GM23338 (cell line): ENCODE measurements at regions not wholly inside any gene's neighbourhood (a gene's known extent, or its start where the extent isn't known, plus 50 kb on each side); places are given as distances from the start of the nearest gene placed in this dataset.

ENCODE experiments used
- ATAC-seq: fragments of 200-7000 bp; cut with Tn5 transposase; 3 replicates; pipeline ENCODE4 v1.9.1; 2020
- DNase-seq: peaks from one replicate; pipeline ENCODE4 v3.0.0-alpha.2; 2015; ENCODE audit warnings: low spot score
- H2AFZ ChIP-seq: fragments of 200-600 bp; sonication (generic); 2 replicates; pipeline ENCODE4 v1.8.0; 2016; ENCODE audit warnings: antibody characterized with exemption, mild to moderate bottlenecking, moderate library complexity
- H3F3A ChIP-seq: fragments of 200-600 bp; sonication (generic); replicated peaks from 2 replicates; pipeline ENCODE4 v1.8.0; 2017; ENCODE audit warnings: antibody characterized with exemption, mixed run types, low read depth
- H3K27ac ChIP-seq: fragments of 200-600 bp; sonication (generic); 2 replicates; pipeline ENCODE4 v1.6.1; 2016; ENCODE audit warnings: low read depth
- H3K27me3 ChIP-seq: fragments of 200-600 bp; sonication (generic); 2 replicates; pipeline ENCODE4 v1.8.0; 2016; ENCODE audit warnings: mild to moderate bottlenecking, mixed run types, moderate library complexity; ENCODE audit not compliant: insufficient read depth
- H3K36me3 ChIP-seq: fragments of 200-600 bp; sonication (generic); 2 replicates; pipeline ENCODE4 v1.8.0; 2016; ENCODE audit warnings: mild to moderate bottlenecking; ENCODE audit not compliant: insufficient read depth
- H3K4me1 ChIP-seq: fragments of 200-600 bp; sonication (generic); 2 replicates; pipeline ENCODE4 v1.8.0; 2016; ENCODE audit warnings: mild to moderate bottlenecking, moderate library complexity; ENCODE audit not compliant: insufficient read depth
- H3K4me2 ChIP-seq: fragments of 200-600 bp; sonication (generic); 2 replicates; pipeline ENCODE4 v1.7.1; 2017; ENCODE audit warnings: mixed run types
- H3K4me3 ChIP-seq: fragments of 200-600 bp; sonication (generic); 2 replicates; pipeline ENCODE4 v1.6.1; 2016; ENCODE audit warnings: mixed run types
- H3K79me2 ChIP-seq: fragments of 200-600 bp; sonication (generic); replicated peaks from 2 replicates; pipeline ENCODE4 v1.8.0; 2017; ENCODE audit warnings: mild to moderate bottlenecking; ENCODE audit not compliant: insufficient read depth
- H3K9me2 ChIP-seq: fragments of 200-600 bp; sonication (generic); 2 replicates; pipeline ENCODE4 v1.8.0; 2017; ENCODE audit not compliant: insufficient read depth
- H4K20me1 ChIP-seq: fragments of 200-600 bp; sonication (generic); replicated peaks from 2 replicates; pipeline ENCODE4 v1.8.0; 2017; ENCODE audit warnings: mild to moderate bottlenecking; ENCODE audit not compliant: insufficient read depth
- H3K27ac Mint-ChIP-seq: 2 replicates; pipeline ENCODE4 v1.8.0; 2020; ENCODE audit warnings: inconsistent platforms, mild to moderate bottlenecking, moderate library complexity, mixed read lengths
- H3K27me3 Mint-ChIP-seq: 3 replicates; pipeline ENCODE4 v1.8.0; 2022; ENCODE audit warnings: low read depth, mild to moderate bottlenecking, moderate library complexity, mixed read lengths, inconsistent platforms; ENCODE audit not compliant: insufficient read depth, poor library complexity
- H3K36me3 Mint-ChIP-seq: 3 replicates; pipeline ENCODE4 v1.8.0; 2021; ENCODE audit warnings: low read depth, mild to moderate bottlenecking, inconsistent platforms, moderate library complexity, mixed read lengths
- H3K4me1 Mint-ChIP-seq: 3 replicates; pipeline ENCODE4 v1.8.0; 2020; ENCODE audit warnings: mild to moderate bottlenecking, inconsistent platforms, mixed read lengths
- H3K4me3 Mint-ChIP-seq: 3 replicates; pipeline ENCODE4 v1.8.0; 2021; ENCODE audit warnings: moderate library complexity, mild to moderate bottlenecking, inconsistent platforms, mixed read lengths
- H3K9me3 Mint-ChIP-seq: 3 replicates; pipeline ENCODE4 v1.8.0; 2020; ENCODE audit warnings: moderate library complexity, mild to moderate bottlenecking, inconsistent platforms, mixed read lengths
- CREB1 ChIP-seq: fragments of 250-450 bp; sonication (Bioruptor Pico); IDR thresholded peaks from 2 replicates; pipeline ENCODE4 v1.5.0; 2020; ENCODE audit warnings: low read depth, mild to moderate bottlenecking, moderate library complexity
- ETS1 ChIP-seq: IDR thresholded peaks from 2 replicates; pipeline ENCODE4 v1.6.1; 2016; ENCODE audit warnings: antibody characterized with exemption
- EZH2 ChIP-seq: fragments of 200-600 bp; sonication (generic); IDR thresholded peaks from one replicate; pipeline ENCODE4 v1.8.0; 2017; ENCODE audit warnings: antibody characterized with exemption, mild to moderate bottlenecking, low read depth; ENCODE audit not compliant: unreplicated experiment
- EZH2phosphoT487 ChIP-seq: fragments of 200-600 bp; sonication (generic); IDR thresholded peaks from one replicate; pipeline ENCODE4 v1.8.1; 2018; ENCODE audit warnings: antibody characterized with exemption; ENCODE audit not compliant: unreplicated experiment
- NANOG ChIP-seq: IDR thresholded peaks from 2 replicates; pipeline ENCODE4 v1.6.1; 2016; ENCODE audit warnings: antibody characterized with exemption, borderline replicate concordance
- POLR2AphosphoS5 ChIP-seq: IDR thresholded peaks from 2 replicates; pipeline ENCODE4 v1.6.1; 2016; ENCODE audit warnings: antibody characterized with exemption, low read depth
- REST ChIP-seq: IDR thresholded peaks from one replicate; pipeline ENCODE4 v1.6.1; 2018; ENCODE audit warnings: antibody characterized with exemption; ENCODE audit not compliant: unreplicated experiment
- STAT1 ChIP-seq: IDR thresholded peaks from one replicate; pipeline ENCODE4 v1.6.1; 2016; ENCODE audit warnings: antibody characterized with exemption; ENCODE audit not compliant: unreplicated experiment
- ZNF114 ChIP-seq: fragments of 250-450 bp; sonication (Bioruptor Pico); IDR thresholded peaks from 2 replicates; pipeline ENCODE4 v1.5.0; 2020; ENCODE audit warnings: mild to moderate bottlenecking, moderate library complexity
- ZNF331 ChIP-seq: fragments of 250-450 bp; sonication (Bioruptor Pico); IDR thresholded peaks from 2 replicates; pipeline ENCODE4 v1.5.0; 2020; ENCODE audit warnings: low read depth, mild to moderate bottlenecking, moderate library complexity
- TF ChIP-seq, protein P1 (sequence below): fragments of 250-450 bp; sonication (Bioruptor Pico); IDR thresholded peaks from 2 replicates; pipeline ENCODE4 v1.5.0; 2020; ENCODE audit warnings: mild to moderate bottlenecking, moderate library complexity

DNA sequence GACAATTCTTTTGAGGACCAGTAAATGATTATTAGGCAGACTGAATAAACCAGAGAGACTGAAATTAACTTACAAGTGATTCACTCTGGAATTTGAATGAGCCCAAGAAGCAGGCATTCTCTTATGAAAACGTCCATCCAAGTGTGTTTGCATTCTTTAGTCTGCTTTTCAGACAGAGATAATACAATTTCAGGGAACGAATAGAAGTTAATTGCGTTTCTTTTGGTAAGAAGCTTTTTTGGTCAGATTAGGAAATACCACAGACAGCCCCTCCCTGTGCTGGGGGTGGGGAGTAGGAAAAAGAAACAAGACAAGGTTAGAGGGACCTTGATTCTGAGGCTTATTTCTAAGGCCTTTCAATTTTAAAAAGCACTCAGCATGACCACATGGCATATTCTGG is 874.4 kb downstream of the SUCLG1 start (continued):
- no peak for TF ChIP-seq ETS1
- TF ChIP-seq POLR2AphosphoS5: no peak
- no peak for TF ChIP-seq REST
- no peak for TF ChIP-seq EZH2
- TF ChIP-seq EZH2phosphoT487: no peak
- TF ChIP-seq STAT1: no peak
- no peak for TF ChIP-seq ZNF114
- TF ChIP-seq ZNF331: no peak

- H3K27ac ChIP-seq: no peak overlapping the region
- H4K20me1 ChIP-seq: no peaks in the 10 kb centered on the region
- H2AFZ ChIP-seq: peak overlapping the region; percentile 35
- no peak overlapping the region for H3K4me3 Mint-ChIP-seq
- no peaks in the 10 kb centered on the region for H3K36me3 Mint-ChIP-seq
- no peaks in the 10 kb centered on the region for H3F3A ChIP-seq
- H3K4me1 Mint-ChIP-seq: peaks cover 21% of the 10 kb centered on the region
- 0 out of 2 replicates have a peak overlapping the region, but pooled peaks have one; percentile 16 for H3K27ac Mint-ChIP-seq
- no peak for DNase-seq
- no peaks in the 10 kb centered on the region for H3K79me2 ChIP-seq
- no peaks in the 10 kb centered on the region for H3K9me3 Mint-ChIP-seq
- no peaks in the 10 kb centered on the region for H3K27me3 ChIP-seq
- no peaks in the 10 kb centered on the region for H3K36me3 ChIP-seq
- H3K9me2 ChIP-seq: no peaks in the 10 kb centered on the region; the same call in 1 of the 2 replicates
- no peak overlapping the region for H3K4me2 ChIP-seq
- no peak for ATAC-seq
- H3K4me3 ChIP-seq: no peak overlapping the region
- H3K4me1 ChIP-seq: peaks cover 25% of the 10 kb centered on the region
- H3K27me3 Mint-ChIP-seq: no peaks in the 10 kb centered on the region
- TF ChIP-seq NANOG (no peak), EZH2 (no peak), REST (no peak), EZH2phosphoT487 (no peak), CREB1 (CRISPR knock-in tag) (no peak), STAT1 (no peak)
- TF ChIP-seq, protein P1, sequence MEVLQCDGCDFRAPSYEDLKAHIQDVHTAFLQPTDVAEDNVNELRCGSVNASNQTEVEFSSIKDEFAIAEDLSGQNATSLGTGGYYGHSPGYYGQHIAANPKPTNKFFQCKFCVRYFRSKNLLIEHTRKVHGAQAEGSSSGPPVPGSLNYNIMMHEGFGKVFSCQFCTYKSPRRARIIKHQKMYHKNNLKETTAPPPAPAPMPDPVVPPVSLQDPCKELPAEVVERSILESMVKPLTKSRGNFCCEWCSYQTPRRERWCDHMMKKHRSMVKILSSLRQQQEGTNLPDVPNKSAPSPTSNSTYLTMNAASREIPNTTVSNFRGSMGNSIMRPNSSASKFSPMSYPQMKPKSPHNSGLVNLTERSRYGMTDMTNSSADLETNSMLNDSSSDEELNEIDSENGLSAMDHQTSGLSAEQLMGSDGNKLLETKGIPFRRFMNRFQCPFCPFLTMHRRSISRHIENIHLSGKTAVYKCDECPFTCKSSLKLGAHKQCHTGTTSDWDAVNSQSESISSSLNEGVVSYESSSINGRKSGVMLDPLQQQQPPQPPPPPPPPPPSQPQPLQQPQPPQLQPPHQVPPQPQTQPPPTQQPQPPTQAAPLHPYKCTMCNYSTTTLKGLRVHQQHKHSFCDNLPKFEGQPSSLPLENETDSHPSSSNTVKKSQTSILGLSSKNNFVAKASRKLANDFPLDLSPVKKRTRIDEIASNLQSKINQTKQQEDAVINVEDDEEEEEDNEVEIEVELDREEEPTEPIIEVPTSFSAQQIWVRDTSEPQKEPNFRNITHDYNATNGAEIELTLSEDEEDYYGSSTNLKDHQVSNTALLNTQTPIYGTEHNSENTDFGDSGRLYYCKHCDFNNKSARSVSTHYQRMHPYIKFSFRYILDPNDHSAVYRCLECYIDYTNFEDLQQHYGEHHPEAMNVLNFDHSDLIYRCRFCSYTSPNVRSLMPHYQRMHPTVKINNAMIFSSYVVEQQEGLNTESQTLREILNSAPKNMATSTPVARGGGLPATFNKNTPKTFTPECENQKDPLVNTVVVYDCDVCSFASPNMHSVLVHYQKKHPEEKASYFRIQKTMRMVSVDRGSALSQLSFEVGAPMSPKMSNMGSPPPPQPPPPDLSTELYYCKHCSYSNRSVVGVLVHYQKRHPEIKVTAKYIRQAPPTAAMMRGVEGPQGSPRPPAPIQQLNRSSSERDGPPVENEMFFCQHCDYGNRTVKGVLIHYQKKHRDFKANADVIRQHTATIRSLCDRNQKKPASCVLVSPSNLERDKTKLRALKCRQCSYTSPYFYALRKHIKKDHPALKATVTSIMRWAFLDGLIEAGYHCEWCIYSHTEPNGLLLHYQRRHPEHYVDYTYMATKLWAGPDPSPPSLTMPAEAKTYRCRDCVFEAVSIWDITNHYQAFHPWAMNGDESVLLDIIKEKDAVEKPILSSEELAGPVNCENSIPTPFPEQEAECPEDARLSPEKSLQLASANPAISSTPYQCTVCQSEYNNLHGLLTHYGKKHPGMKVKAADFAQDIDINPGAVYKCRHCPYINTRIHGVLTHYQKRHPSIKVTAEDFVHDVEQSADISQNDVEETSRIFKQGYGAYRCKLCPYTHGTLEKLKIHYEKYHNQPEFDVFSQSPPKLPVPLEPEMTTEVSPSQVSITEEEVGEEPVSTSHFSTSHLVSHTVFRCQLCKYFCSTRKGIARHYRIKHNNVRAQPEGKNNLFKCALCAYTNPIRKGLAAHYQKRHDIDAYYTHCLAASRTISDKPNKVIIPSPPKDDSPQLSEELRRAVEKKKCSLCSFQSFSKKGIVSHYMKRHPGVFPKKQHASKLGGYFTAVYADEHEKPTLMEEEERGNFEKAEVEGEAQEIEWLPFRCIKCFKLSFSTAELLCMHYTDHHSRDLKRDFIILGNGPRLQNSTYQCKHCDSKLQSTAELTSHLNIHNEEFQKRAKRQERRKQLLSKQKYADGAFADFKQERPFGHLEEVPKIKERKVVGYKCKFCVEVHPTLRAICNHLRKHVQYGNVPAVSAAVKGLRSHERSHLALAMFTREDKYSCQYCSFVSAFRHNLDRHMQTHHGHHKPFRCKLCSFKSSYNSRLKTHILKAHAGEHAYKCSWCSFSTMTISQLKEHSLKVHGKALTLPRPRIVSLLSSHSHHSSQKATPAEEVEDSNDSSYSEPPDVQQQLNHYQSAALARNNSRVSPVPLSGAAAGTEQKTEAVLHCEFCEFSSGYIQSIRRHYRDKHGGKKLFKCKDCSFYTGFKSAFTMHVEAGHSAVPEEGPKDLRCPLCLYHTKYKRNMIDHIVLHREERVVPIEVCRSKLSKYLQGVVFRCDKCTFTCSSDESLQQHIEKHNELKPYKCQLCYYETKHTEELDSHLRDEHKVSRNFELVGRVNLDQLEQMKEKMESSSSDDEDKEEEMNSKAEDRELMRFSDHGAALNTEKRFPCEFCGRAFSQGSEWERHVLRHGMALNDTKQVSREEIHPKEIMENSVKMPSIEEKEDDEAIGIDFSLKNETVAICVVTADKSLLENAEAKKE (CRISPR knock-in tag): no peak
Observed at GRCh38 chr2:83582589-83582988, 876.5 kb downstream of the SUCLG1 start.
